GM19043 (cell line): ENCODE measurements at regions not wholly inside any gene's neighbourhood (a gene's known extent, or its start where the extent isn't known, plus 50 kb on each side); places are given as distances from the start of the nearest gene placed in this dataset.

Experiments
- ATAC-seq: cut with Tn5 transposase; IDR thresholded peaks from one replicate; pipeline ENCODE4 v1.9.1; 2021; ENCODE audit warnings: low read depth; ENCODE audit not compliant: unreplicated experiment

- ATAC-seq: no peak
Measured at GRCh38 chr3:82954486-82954885, 1193.0 kb upstream of the GBE1 start.

- no peak for ATAC-seq
Measured at GRCh38 chr3:82942041-82942440, 1180.6 kb upstream of the GBE1 start.

- ATAC-seq: no peak
Measured at GRCh38 chr3:82940124-82940523, 1178.7 kb upstream of the GBE1 start.

GRCh38 chr3:82939491-82940097 is 1178.1 kb upstream of the GBE1 start:
- ATAC-seq: no peak

- no peak for ATAC-seq
Measured at GRCh38 chr3:82938821-82939328, 1177.4 kb upstream of the GBE1 start.

- ATAC-seq: no peak
Measured at GRCh38 chr3:82927309-82928253, 1166.1 kb upstream of the GBE1 start.

GRCh38 chr3:82891028-82891427 is 1129.6 kb upstream of the GBE1 start:
- ATAC-seq: no peak

GRCh38 chr3:82883072-82883471 is 1121.6 kb upstream of the GBE1 start:
- no peak for ATAC-seq

GRCh38 chr3:82875401-82875800 is 1114.0 kb upstream of the GBE1 start:
- ATAC-seq: no peak

- no peak for ATAC-seq
Measured at GRCh38 chr3:82839871-82840270, 1078.4 kb upstream of the GBE1 start.

GRCh38 chr3:82834098-82834497 is 1072.7 kb upstream of the GBE1 start:
- ATAC-seq: no peak

- ATAC-seq: no peak
Measured at GRCh38 chr3:82824491-82824890, 1063.0 kb upstream of the GBE1 start.

GRCh38 chr3:82816086-82816485 is 1054.6 kb upstream of the GBE1 start:
- ATAC-seq: no peak

- no peak for ATAC-seq
Measured at GRCh38 chr3:82815417-82816058, 1054.1 kb upstream of the GBE1 start.

GRCh38 chr3:82814660-82815059 is 1053.2 kb upstream of the GBE1 start:
- ATAC-seq: no peak

- no peak for ATAC-seq
Measured at GRCh38 chr3:82807781-82808180, 1046.3 kb upstream of the GBE1 start.

- no peak for ATAC-seq
Measured at GRCh38 chr3:82802501-82802900, 1041.1 kb upstream of the GBE1 start.

- no peak for ATAC-seq
Measured at GRCh38 chr3:82800248-82800647, 1038.8 kb upstream of the GBE1 start.

- ATAC-seq: no peak
Measured at GRCh38 chr3:82796765-82797164, 1035.3 kb upstream of the GBE1 start.

- no peak for ATAC-seq
Measured at GRCh38 chr3:82791241-82791640, 1029.8 kb upstream of the GBE1 start.
